ENCODE measurements at regions not wholly inside any gene's neighbourhood (a gene's known extent, or its start where the extent isn't known, plus 50 kb on each side); places are given as distances from the start of the nearest gene placed in this dataset.
"Not testable (repeated sequence)": the region's sequence is repeated elsewhere in the genome, so short reads cannot be mapped to it uniquely, and the experiment has no call there.

GRCh38 chr9:102416251-102416650, 578.9 kb upstream of the CYLC2 start:
- DNase-seq (ENCODE audit: low spot score); ATAC-seq: not testable (repeated sequence)

GRCh38 chr9:102405218-102405867, 589.8 kb upstream of the CYLC2 start:
- no peak for DNase-seq (ENCODE audit: low spot score)
- no peak for ATAC-seq

GRCh38 chr9:102403514-102403913, 591.6 kb upstream of the CYLC2 start:
- DNase-seq (ENCODE audit: low spot score) (no peak), ATAC-seq (no peak)

- DNase-seq (ENCODE audit: low spot score), result no peak
- no peak for ATAC-seq
Observed at GRCh38 chr9:102398205-102398604, 596.9 kb upstream of the CYLC2 start.

- ATAC-seq; DNase-seq (ENCODE audit: low spot score): not testable (repeated sequence)
Observed at GRCh38 chr9:102385620-102386019, 609.5 kb upstream of the CYLC2 start.

GRCh38 chr9:102362470-102363132, 624.2 kb upstream of the GRIN3A start:
- DNase-seq (ENCODE audit: low spot score) (no peak), ATAC-seq (peak; percentile 82)

- ATAC-seq (peak; percentile 71), DNase-seq (ENCODE audit: low spot score) (no peak)
Observed at GRCh38 chr9:102360846-102361245, 622.4 kb upstream of the GRIN3A start.

- no peak for DNase-seq (ENCODE audit: low spot score)
- no peak for ATAC-seq
Observed at GRCh38 chr9:102355982-102356381, 617.5 kb upstream of the GRIN3A start.

GRCh38 chr9:102354041-102354440, 615.6 kb upstream of the GRIN3A start:
- ATAC-seq, result no peak
- no peak for DNase-seq (ENCODE audit: low spot score)

- ATAC-seq; DNase-seq (ENCODE audit: low spot score): not testable (repeated sequence)
Observed at GRCh38 chr9:102337471-102337870, 599.0 kb upstream of the GRIN3A start.

GRCh38 chr9:102309379-102309778, 570.9 kb upstream of the GRIN3A start:
- DNase-seq (ENCODE audit: low spot score) (no peak), ATAC-seq (no peak)

- DNase-seq (ENCODE audit: low spot score) (no peak), ATAC-seq (no peak)
Observed at GRCh38 chr9:102295188-102295587, 556.7 kb upstream of the GRIN3A start.

GRCh38 chr9:102273952-102274351, 535.5 kb upstream of the GRIN3A start:
- DNase-seq (ENCODE audit: low spot score) (no peak), ATAC-seq (no peak)

GRCh38 chr9:102253099-102253498, 514.7 kb upstream of the GRIN3A start:
- ATAC-seq (no peak), DNase-seq (ENCODE audit: low spot score) (no peak)

- no peak for DNase-seq (ENCODE audit: low spot score)
- no peak for ATAC-seq
Observed at GRCh38 chr9:102244916-102245315, 506.5 kb upstream of the GRIN3A start.

- ATAC-seq (peak; percentile 52), DNase-seq (ENCODE audit: low spot score) (no peak)
Observed at GRCh38 chr9:102237520-102237919, 499.1 kb upstream of the GRIN3A start.

GRCh38 chr9:102237094-102237493, 498.6 kb upstream of the GRIN3A start:
- DNase-seq (ENCODE audit: low spot score) (no peak), ATAC-seq (peak; percentile 25)

GRCh38 chr9:102227416-102227815, 489.0 kb upstream of the GRIN3A start:
- peak; percentile 50 for DNase-seq (ENCODE audit: low spot score)
- ATAC-seq, result peak; percentile 60

- DNase-seq (ENCODE audit: low spot score), result no peak
- peak; percentile 15 for ATAC-seq
Observed at GRCh38 chr9:102225841-102226441, 487.5 kb upstream of the GRIN3A start.

- ATAC-seq, result not testable (repeated sequence)
- DNase-seq (ENCODE audit: low spot score), result peak; percentile 45
Observed at GRCh38 chr9:102223320-102224136, 485.1 kb upstream of the GRIN3A start.

GRCh38 chr9:102209176-102209575, 470.7 kb upstream of the GRIN3A start:
- no peak for ATAC-seq
- no peak for DNase-seq (ENCODE audit: low spot score)

Measured in left lobe of liver (tissue), 2 donors.